ENCODE measurements at regions not wholly inside any gene's neighbourhood (a gene's known extent, or its start where the extent isn't known, plus 50 kb on each side); places are given as distances from the start of the nearest gene placed in this dataset.

GRCh38 chr3:106213954-106214353 lies 345.1 kb upstream of the CBLB start:
- TF ChIP-seq POLR2A (IDR thresholded peaks at IDR 0.05; ENCODE audit: low read depth, low read length), result no peak
- TF ChIP-seq POLR2AphosphoS5 (IDR thresholded peaks at IDR 0.05; ENCODE audit: low read depth, low read length), result no peak
- TF ChIP-seq TAF1 (IDR thresholded peaks at IDR 0.05; ENCODE audit: borderline replicate concordance, low read depth, low read length), result no peak

Measured in GM12892 (cell line).